PC-3 (cell line): ENCODE measurements at regions not wholly inside any gene's neighbourhood (a gene's known extent, or its start where the extent isn't known, plus 50 kb on each side); places are given as distances from the start of the nearest gene placed in this dataset.

Experiments
- ATAC-seq: fragments of 200-7000 bp; cut with Tn5 transposase; 2 replicates; pipeline ENCODE4 v1.9.1; 2020; ENCODE audit warnings: mild to moderate bottlenecking, moderate library complexity
- BruUV-seq: library from RNA; stranded (reverse); fragments of 400-500 nt; replicated peaks from 2 replicates; lab custom pipeline; 2021; lab: Mats Ljungman, UMichigan
- CTCF ChIA-PET: fragments of 300-600 bp; sonication (Branson Sonifier 250); formaldehyde crosslinking; loops from one replicate; lab custom pipeline; 2022; ENCODE audit warnings: antibody characterized with exemption; lab: Charles Lee
- POLR2A ChIA-PET: fragments of 300-600 bp; sonication (Branson Sonifier 250); formaldehyde crosslinking; loops from one replicate; lab custom pipeline; 2022; ENCODE audit warnings: antibody characterized with exemption; ENCODE audit not compliant: unreplicated experiment; lab: Charles Lee
- DNase-seq: peaks from one replicate; pipeline ENCODE4 v3.0.0-alpha.2; 2015
- H2AFZ ChIP-seq: fragments of 300-600 bp; sonication (generic); 2 replicates; pipeline ENCODE4 v1.6.0; 2016; ENCODE audit warnings: antibody characterized with exemption, low read length
- H3F3A ChIP-seq: fragments of 300-600 bp; sonication (generic); one replicate; pipeline ENCODE4 v1.6.0; 2017; ENCODE audit warnings: antibody characterized with exemption, low read length, control low read depth, mild to moderate bottlenecking; ENCODE audit not compliant: unreplicated experiment
- H3K27ac ChIP-seq: fragments of 300-600 bp; sonication (generic); 2 replicates; pipeline ENCODE4 v1.5.1; 2016; ENCODE audit warnings: mild to moderate bottlenecking, low read length
- H3K27me3 ChIP-seq: fragments of 300-600 bp; sonication (generic); 2 replicates; pipeline ENCODE4 v1.6.1; 2016; ENCODE audit warnings: low read length, mixed read lengths
- H3K36me3 ChIP-seq: fragments of 300-600 bp; sonication (generic); 2 replicates; pipeline ENCODE4 v1.6.1; 2016; ENCODE audit warnings: low read depth, mixed run types, low read length, mixed read lengths
- H3K4me1 ChIP-seq: fragments of 300-600 bp; sonication (generic); 2 replicates; pipeline ENCODE4 v1.5.1; 2016; ENCODE audit warnings: low read length; ENCODE audit not compliant: insufficient read depth
- H3K4me2 ChIP-seq: fragments of 300-600 bp; sonication (generic); 2 replicates; pipeline ENCODE4 v1.6.0; 2016; ENCODE audit warnings: low read length
- H3K4me3 ChIP-seq: fragments of 300-600 bp; sonication (generic); 2 replicates; pipeline ENCODE4 v1.5.1; 2016; ENCODE audit warnings: mild to moderate bottlenecking, low read length, mixed read lengths
- H3K79me2 ChIP-seq: fragments of 300-600 bp; sonication (generic); 2 replicates; pipeline ENCODE4 v1.6.1; 2017; ENCODE audit warnings: low read length, mixed read lengths
- H3K9ac ChIP-seq: fragments of 300-600 bp; sonication (generic); 2 replicates; pipeline ENCODE4 v1.6.0; 2016; ENCODE audit warnings: mild to moderate bottlenecking, low read length
- H3K9me2 ChIP-seq: fragments of 300-600 bp; sonication (generic); replicated peaks from 2 replicates; pipeline ENCODE4 v1.6.1; 2016; ENCODE audit warnings: mixed run types, low read length, mixed read lengths
- H3K9me3 ChIP-seq: fragments of 300-600 bp; sonication (generic); 2 replicates; pipeline ENCODE4 v1.6.1; 2016; ENCODE audit warnings: low read length, mixed read lengths
- H4K20me1 ChIP-seq: fragments of 300-600 bp; sonication (generic); 2 replicates; pipeline ENCODE4 v1.6.1; 2016; ENCODE audit warnings: low read length, mixed read lengths
- EZH2 ChIP-seq: fragments of 300-600 bp; sonication (generic); IDR thresholded peaks from one replicate; pipeline ENCODE4 v1.6.1; 2017; ENCODE audit warnings: antibody characterized with exemption, mild to moderate bottlenecking, low read length; ENCODE audit not compliant: unreplicated experiment
- EZH2phosphoT487 ChIP-seq: fragments of 300-600 bp; sonication (generic); IDR thresholded peaks from 2 replicates; pipeline ENCODE4 v1.6.1; 2018; ENCODE audit warnings: mild to moderate bottlenecking, antibody characterized with exemption, low read length, borderline replicate concordance
- intact Hi-C: fragments of 100-400 bp; cut with micrococcal nuclease; formaldehyde crosslinking; loops from 2 replicates; pipeline ENCODE4 v1.9.0; 2023
- TF ChIP-seq, protein P1 (sequence below): fragments of 300-600 bp; sonication (generic); conservative IDR thresholded peaks from 2 replicates; pipeline ENCODE4 v1.5.1; 2017; ENCODE audit warnings: antibody characterized with exemption, low read depth, mild to moderate bottlenecking, low read length

DNA sequence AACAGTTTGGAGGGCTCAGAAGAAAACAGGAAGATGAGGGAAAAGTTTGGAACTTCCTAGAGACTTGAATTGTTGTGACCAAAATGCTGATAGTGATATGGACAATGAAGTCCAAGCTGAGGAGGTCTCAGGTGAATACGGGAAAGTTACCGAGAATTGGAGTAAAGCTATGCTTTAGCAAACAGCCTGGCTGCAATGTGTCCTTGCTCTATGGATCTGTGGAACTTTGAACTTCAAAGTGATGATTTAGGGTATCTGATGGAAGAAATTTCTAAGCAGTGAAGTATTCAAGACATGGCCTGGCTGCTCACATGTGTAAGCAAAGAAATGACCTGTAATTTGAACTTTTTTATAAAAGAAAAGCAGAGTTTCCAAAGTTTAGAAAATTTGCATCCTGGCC lies 240.2 kb upstream of the KLF14 start:
- Histone ChIP-seq H3K27ac (no peak overlapping the region), H3K9me2 (no peaks in the 10 kb centered on the region), H3K9ac (no peak overlapping the region), H3K36me3 (peaks cover 17% of the 10 kb centered on the region), H3K9me3 (no peaks in the 10 kb centered on the region), H3F3A (no peaks in the 10 kb centered on the region), H3K4me2 (no peak overlapping the region), H3K4me3 (no peak overlapping the region), H3K4me1 (peaks cover 4% of the 10 kb centered on the region; the same call in 1 of the 2 replicates), H2AFZ (no peak overlapping the region), H4K20me1 (no peaks in the 10 kb centered on the region), H3K79me2 (no peaks in the 10 kb centered on the region), H3K27me3 (no peaks in the 10 kb centered on the region)
- DNase-seq = no peak
- no peak for ATAC-seq
- no peak for TF ChIP-seq EZH2
- ChIA-PET POLR2A (no interaction called here), CTCF (no interaction called here)
- BruUV-seq = no TSS peak
- intact Hi-C loops = no loop called here

DNA sequence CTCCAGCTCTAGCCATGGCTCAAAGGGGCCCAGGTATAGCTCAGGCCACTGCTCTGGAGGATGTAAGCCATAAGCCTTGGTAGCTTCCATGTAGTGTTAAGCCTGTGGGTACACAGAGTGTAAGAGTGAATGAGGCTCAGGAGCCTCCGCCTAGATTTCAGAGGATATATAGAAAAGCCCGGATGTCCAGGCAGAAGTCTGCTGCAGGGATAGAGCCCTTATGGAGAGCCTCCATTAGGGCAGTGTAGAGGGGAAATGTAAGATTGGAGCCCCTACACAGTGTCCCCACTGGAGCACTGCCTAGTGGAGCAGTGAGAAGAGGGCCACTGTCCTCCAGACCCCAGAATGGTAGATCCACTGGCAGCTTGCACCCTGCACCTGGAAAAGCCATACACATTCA lies 240.8 kb upstream of the KLF14 start:
- Histone ChIP-seq H3K36me3 (peaks cover 17% of the 10 kb centered on the region), H3K27ac (no peak overlapping the region), H3K4me1 (peaks cover 4% of the 10 kb centered on the region; the same call in 1 of the 2 replicates), H3K79me2 (no peaks in the 10 kb centered on the region), H3K4me3 (no peak overlapping the region), H3K9me3 (no peaks in the 10 kb centered on the region), H2AFZ (no peak overlapping the region), H3K9ac (no peak overlapping the region), H3K27me3 (no peaks in the 10 kb centered on the region), H3F3A (no peaks in the 10 kb centered on the region), H3K4me2 (no peak overlapping the region), H4K20me1 (no peaks in the 10 kb centered on the region), H3K9me2 (no peaks in the 10 kb centered on the region)
- POLR2A ChIA-PET = no interaction called here
- DNase-seq (no peak), ATAC-seq (no peak)
- no peak for TF ChIP-seq EZH2
- no peak for TF ChIP-seq EZH2phosphoT487
- TF ChIP-seq, protein P1, sequence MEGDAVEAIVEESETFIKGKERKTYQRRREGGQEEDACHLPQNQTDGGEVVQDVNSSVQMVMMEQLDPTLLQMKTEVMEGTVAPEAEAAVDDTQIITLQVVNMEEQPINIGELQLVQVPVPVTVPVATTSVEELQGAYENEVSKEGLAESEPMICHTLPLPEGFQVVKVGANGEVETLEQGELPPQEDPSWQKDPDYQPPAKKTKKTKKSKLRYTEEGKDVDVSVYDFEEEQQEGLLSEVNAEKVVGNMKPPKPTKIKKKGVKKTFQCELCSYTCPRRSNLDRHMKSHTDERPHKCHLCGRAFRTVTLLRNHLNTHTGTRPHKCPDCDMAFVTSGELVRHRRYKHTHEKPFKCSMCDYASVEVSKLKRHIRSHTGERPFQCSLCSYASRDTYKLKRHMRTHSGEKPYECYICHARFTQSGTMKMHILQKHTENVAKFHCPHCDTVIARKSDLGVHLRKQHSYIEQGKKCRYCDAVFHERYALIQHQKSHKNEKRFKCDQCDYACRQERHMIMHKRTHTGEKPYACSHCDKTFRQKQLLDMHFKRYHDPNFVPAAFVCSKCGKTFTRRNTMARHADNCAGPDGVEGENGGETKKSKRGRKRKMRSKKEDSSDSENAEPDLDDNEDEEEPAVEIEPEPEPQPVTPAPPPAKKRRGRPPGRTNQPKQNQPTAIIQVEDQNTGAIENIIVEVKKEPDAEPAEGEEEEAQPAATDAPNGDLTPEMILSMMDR = no peak
- CTCF ChIA-PET = no interaction called here
- BruUV-seq = no TSS peak
- intact Hi-C loops = no loop called here

DNA sequence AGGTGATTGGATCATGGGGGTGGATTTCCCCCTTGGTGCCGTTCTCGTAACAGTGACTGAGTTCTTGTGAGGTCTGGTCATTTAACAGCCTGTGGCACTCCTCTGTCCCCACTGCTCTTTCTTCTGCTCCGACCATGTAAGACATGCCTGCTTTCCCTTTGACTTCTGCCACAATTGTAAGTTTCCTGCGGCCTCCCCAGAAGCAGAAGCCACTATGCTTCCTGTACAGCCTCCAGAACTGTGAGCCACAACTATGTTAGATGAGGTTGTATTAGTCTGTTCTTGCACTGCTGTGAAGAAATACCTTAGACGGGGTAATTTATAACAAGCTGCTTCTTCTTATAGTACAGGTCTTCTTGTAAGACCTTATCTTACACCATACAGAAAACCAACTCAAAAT lies 241.7 kb upstream of the KLF14 start:
- Histone ChIP-seq H3K9me2 (no peaks in the 10 kb centered on the region), H4K20me1 (no peaks in the 10 kb centered on the region), H2AFZ (no peak overlapping the region), H3K4me2 (no peak overlapping the region), H3K27me3 (no peaks in the 10 kb centered on the region), H3K4me3 (no peak overlapping the region), H3K4me1 (peaks cover 4% of the 10 kb centered on the region; the same call in 1 of the 2 replicates), H3F3A (no peaks in the 10 kb centered on the region), H3K36me3 (peaks cover 17% of the 10 kb centered on the region), H3K9ac (no peak overlapping the region), H3K79me2 (no peaks in the 10 kb centered on the region), H3K9me3 (no peaks in the 10 kb centered on the region), H3K27ac (no peak overlapping the region)
- BruUV-seq = no TSS peak
- ChIA-PET CTCF (no interaction called here), POLR2A (no interaction called here)
- intact Hi-C loops = no loop called here
- no peak for ATAC-seq
- TF ChIP-seq EZH2phosphoT487 = no peak
- TF ChIP-seq, protein P1 = no peak
- no peak for TF ChIP-seq EZH2
- DNase-seq = no peak
